ENCODE measurements at regions not wholly inside any gene's neighbourhood (a gene's known extent, or its start where the extent isn't known, plus 50 kb on each side); places are given as distances from the start of the nearest gene placed in this dataset.

- no peak for DNase-seq (ENCODE audit: low spot score)
Measured at GRCh38 chr2:96438589-96438988, 66.6 kb downstream of the NEURL3 start.

GRCh38 chr2:96437512-96437911 lies 67.6 kb downstream of the NEURL3 start:
- DNase-seq (ENCODE audit: low spot score) = no peak

GRCh38 chr2:96436961-96437360 lies 68.2 kb downstream of the NEURL3 start:
- DNase-seq (ENCODE audit: low spot score) = no peak

GRCh38 chr2:96436416-96436815 lies 68.7 kb downstream of the NEURL3 start:
- no peak for DNase-seq (ENCODE audit: low spot score)

- no peak for DNase-seq (ENCODE audit: low spot score)
Measured at GRCh38 chr2:96431319-96431718, 73.8 kb downstream of the NEURL3 start.

GRCh38 chr2:96430394-96430988 lies 74.7 kb downstream of the NEURL3 start:
- no peak for DNase-seq (ENCODE audit: low spot score)

GRCh38 chr2:96427917-96428316 lies 77.2 kb downstream of the NEURL3 start:
- peak; percentile 64 for DNase-seq (ENCODE audit: low spot score)

GRCh38 chr2:96427169-96427568 lies 78.0 kb downstream of the NEURL3 start:
- no peak for DNase-seq (ENCODE audit: low spot score)

- DNase-seq (ENCODE audit: low spot score) = no peak
Measured at GRCh38 chr2:96423828-96424227, 81.3 kb downstream of the NEURL3 start.

All from kidney capillary endothelial cell (primary cell).